Ramos (cell line): ENCODE measurements at regions not wholly inside any gene's neighbourhood (a gene's known extent, or its start where the extent isn't known, plus 50 kb on each side); places are given as distances from the start of the nearest gene placed in this dataset.
"Not testable (repeated sequence)": the region's sequence is repeated elsewhere in the genome, so short reads cannot be mapped to it uniquely, and the experiment has no call there.

Experiments used
- in situ Hi-C: fragments of 300-500 bp; cut with MboI; formaldehyde crosslinking; loops from one replicate; pipeline ENCODE4 v1.14.3; 2022; ENCODE audit warnings: low sequenced_read_pairs; ENCODE audit not compliant: unreplicated experiment

- in situ Hi-C loops = no loop called here
Observed at GRCh38 chr2:5021136-5021535, 671.0 kb upstream of the SOX11 start.

- in situ Hi-C loops = no loop called here
Observed at GRCh38 chr2:5022061-5022460, 670.1 kb upstream of the SOX11 start.

- in situ Hi-C loops = not testable (repeated sequence)
Observed at GRCh38 chr2:5022708-5023635, 669.2 kb upstream of the SOX11 start.

- in situ Hi-C loops = no loop called here
Observed at GRCh38 chr2:5026571-5027234, 665.5 kb upstream of the SOX11 start.

GRCh38 chr2:5035057-5035488, 657.1 kb upstream of the SOX11 start:
- in situ Hi-C loops = no loop called here

GRCh38 chr2:5036256-5036655, 655.9 kb upstream of the SOX11 start:
- in situ Hi-C loops = no loop called here

GRCh38 chr2:5039241-5039975, 652.8 kb upstream of the SOX11 start:
- in situ Hi-C loops = no loop called here

GRCh38 chr2:5040571-5040970, 651.6 kb upstream of the SOX11 start:
- in situ Hi-C loops = no loop called here

GRCh38 chr2:5041501-5041900, 650.7 kb upstream of the SOX11 start:
- in situ Hi-C loops = no loop called here

GRCh38 chr2:5042666-5043440, 649.3 kb upstream of the SOX11 start:
- in situ Hi-C loops = no loop called here

- in situ Hi-C loops = no loop called here
Observed at GRCh38 chr2:5051300-5051699, 640.9 kb upstream of the SOX11 start.

- in situ Hi-C loops = no loop called here
Observed at GRCh38 chr2:5052905-5053304, 639.3 kb upstream of the SOX11 start.

- in situ Hi-C loops = no loop called here
Observed at GRCh38 chr2:5057891-5058351, 634.3 kb upstream of the SOX11 start.

GRCh38 chr2:5060956-5061355, 631.2 kb upstream of the SOX11 start:
- in situ Hi-C loops = no loop called here

- in situ Hi-C loops = no loop called here
Observed at GRCh38 chr2:5064687-5065086, 627.5 kb upstream of the SOX11 start.

GRCh38 chr2:5067816-5068215, 624.4 kb upstream of the SOX11 start:
- in situ Hi-C loops = no loop called here

- in situ Hi-C loops = no loop called here
Observed at GRCh38 chr2:5070257-5070656, 621.9 kb upstream of the SOX11 start.

- in situ Hi-C loops = no loop called here
Observed at GRCh38 chr2:5074733-5075132, 617.5 kb upstream of the SOX11 start.

- in situ Hi-C loops = no loop called here
Observed at GRCh38 chr2:5076599-5076998, 615.6 kb upstream of the SOX11 start.

GRCh38 chr2:5077479-5078089, 614.6 kb upstream of the SOX11 start:
- in situ Hi-C loops = no loop called here
